CD4-positive, alpha-beta memory T cell (primary cell): ENCODE measurements at regions not wholly inside any gene's neighbourhood (a gene's known extent, or its start where the extent isn't known, plus 50 kb on each side); places are given as distances from the start of the nearest gene placed in this dataset.

ENCODE experiments used
- CTCF ChIA-PET: fragments of 350-600 bp; sonication (Branson Sonifier 250); formaldehyde crosslinking; loops from one replicate; lab custom pipeline; 2021; ENCODE audit warnings: inconsistent platforms; ENCODE audit not compliant: partially characterized antibody; lab: Charles Lee
- POLR2A ChIA-PET: fragments of 350-600 bp; sonication (Branson Sonifier 250); formaldehyde crosslinking; loops from one replicate; lab custom pipeline; 2021; ENCODE audit not compliant: partially characterized antibody; lab: Charles Lee
- DNase-seq, 5 donors: peaks; one replicate each; pipeline versions ENCODE4 v3.0.0 to v3.0.0-alpha.2; 2020 to 2022; ENCODE audit warnings: mixed read lengths in 1 of 5
- H3K27ac ChIP-seq: one replicate; pipeline ENCODE4 v1.7.0; 2013; ENCODE audit warnings: low read depth, low read length
- H3K27me3 ChIP-seq: 2 replicates; pipeline ENCODE4 v1.7.0; 2013; ENCODE audit warnings: mild to moderate bottlenecking, low read length, moderate library complexity; ENCODE audit not compliant: insufficient read depth
- H3K36me3 ChIP-seq: 2 replicates; pipeline ENCODE4 v1.7.0; 2013; ENCODE audit warnings: mild to moderate bottlenecking, low read length, moderate library complexity; ENCODE audit not compliant: insufficient read depth
- H3K4me1 ChIP-seq: 2 replicates; pipeline ENCODE4 v1.7.0; 2013; ENCODE audit warnings: mild to moderate bottlenecking, low read length, moderate library complexity; ENCODE audit not compliant: insufficient read depth
- H3K4me3 ChIP-seq, 2 donors: one replicate each; pipeline ENCODE4 v1.7.0; 2013; ENCODE audit warnings: low read length in 2 of 2, mild to moderate bottlenecking in 1 of 2
- H3K9me3 ChIP-seq, 2 donors: one replicate each; pipeline ENCODE4 v1.7.0; 2013; ENCODE audit warnings: low read length in 2 of 2, control low read depth in 1 of 2; ENCODE audit not compliant: control insufficient read depth in 1 of 2
- H3K27ac Mint-ChIP-seq, 7 donors: one replicate each; pipeline ENCODE4 v1.8.0; 2020 to 2021; ENCODE audit warnings: mixed read lengths in 7 of 7, mild to moderate bottlenecking in 6 of 7, inconsistent platforms in 3 of 7, moderate library complexity in 3 of 7
- H3K27me3 Mint-ChIP-seq, 2 donors: one replicate each; pipeline ENCODE4 v1.8.0; 2020 to 2021; ENCODE audit warnings: mixed read lengths in 2 of 2
- H3K36me3 Mint-ChIP-seq, 2 donors: one replicate each; pipeline ENCODE4 v1.8.0; 2020 to 2021; ENCODE audit warnings: mixed read lengths in 2 of 2, inconsistent platforms in 1 of 2, mild to moderate bottlenecking in 1 of 2
- H3K4me1 Mint-ChIP-seq, 4 donors: one replicate each; pipeline ENCODE4 v1.8.0; 2020 to 2021; ENCODE audit warnings: mixed read lengths in 4 of 4, mild to moderate bottlenecking in 1 of 4
- H3K4me3 Mint-ChIP-seq, 8 donors: one replicate each; pipeline ENCODE4 v1.8.0; 2020 to 2021; ENCODE audit warnings: mixed read lengths in 8 of 8, mild to moderate bottlenecking in 7 of 8, moderate library complexity in 6 of 8, inconsistent platforms in 3 of 8
- H3K9me3 Mint-ChIP-seq, 8 donors: one replicate each; pipeline ENCODE4 v1.8.0; 2020 to 2021; ENCODE audit warnings: mixed read lengths in 8 of 8, mild to moderate bottlenecking in 5 of 8, inconsistent platforms in 3 of 8, moderate library complexity in 1 of 8
- intact Hi-C: fragments of 100-400 bp; cut with micrococcal nuclease; formaldehyde crosslinking; loops from one replicate; pipeline ENCODE4 v1.15.1; 2023

DNA sequence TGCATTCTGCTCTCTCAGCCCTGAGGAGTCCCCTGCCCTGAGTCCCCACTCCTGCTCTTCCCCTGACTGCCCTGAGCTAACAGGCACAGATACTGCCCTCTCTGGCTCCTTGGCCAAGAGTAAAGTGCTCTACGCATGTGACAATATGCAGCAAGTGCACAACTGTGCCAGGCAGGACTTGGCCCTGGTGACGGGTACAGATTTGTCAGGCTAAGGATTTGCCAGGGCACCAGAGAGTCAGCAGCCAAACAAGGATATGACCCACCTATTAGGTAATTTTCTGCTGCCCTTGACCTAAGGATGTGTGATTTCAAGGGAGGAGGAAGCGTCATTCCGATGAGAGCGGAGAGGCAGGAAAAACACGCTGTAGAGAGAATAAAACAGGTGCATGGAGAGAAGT is 339.0 kb downstream of the PTPRU start:
- H3K27ac ChIP-seq, result no peak overlapping the region
- peaks cover 3 to 8% of the 10 kb centered on the region in 2 donors for H3K27me3 Mint-ChIP-seq
- no peaks in the 10 kb centered on the region for H3K4me1 Mint-ChIP-seq
- H3K27me3 ChIP-seq, result no peaks in the 10 kb centered on the region
- no peaks in the 10 kb centered on the region for H3K4me1 ChIP-seq
- H3K4me3 ChIP-seq, result no peak overlapping the region
- H3K27ac Mint-ChIP-seq, result no peak overlapping the region
- DNase-seq, result no peak
- no peaks in the 10 kb centered on the region for H3K36me3 ChIP-seq
- POLR2A ChIA-PET, result no interaction called here
- H3K4me3 Mint-ChIP-seq, result no peak overlapping the region
- intact Hi-C loops, result no loop called here
- no peaks in the 10 kb centered on the region for H3K9me3 ChIP-seq
- peaks cover 0 to under 1% (median 0%) of the 10 kb centered on the region in 8 donors for H3K9me3 Mint-ChIP-seq
- no peaks in the 10 kb centered on the region for H3K36me3 Mint-ChIP-seq
- CTCF ChIA-PET, result no interaction called here

DNA sequence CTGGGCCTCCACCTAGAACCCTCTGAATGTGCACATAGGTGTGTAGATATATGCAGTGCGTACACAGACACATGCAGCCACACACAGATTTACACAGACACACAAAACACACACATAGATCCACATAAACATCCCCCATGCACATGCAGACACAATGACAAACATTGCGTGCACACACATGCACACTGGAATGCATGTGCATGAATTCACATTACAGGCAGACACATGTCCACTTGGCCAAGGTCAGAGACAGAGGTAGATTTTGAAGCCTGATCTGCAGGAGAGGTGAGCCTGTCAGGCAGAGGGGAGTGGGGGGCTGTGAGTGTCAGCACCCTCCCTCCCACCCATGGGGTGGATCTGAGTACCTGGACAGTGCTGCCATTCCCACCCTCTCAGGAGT is 338.5 kb downstream of the PTPRU start:
- Histone ChIP-seq H3K4me3 (no peak overlapping the region), H3K27me3 (no peaks in the 10 kb centered on the region), H3K36me3 (no peaks in the 10 kb centered on the region), H3K27ac (no peak overlapping the region), H3K9me3 (no peaks in the 10 kb centered on the region), H3K4me1 (no peaks in the 10 kb centered on the region)
- ChIA-PET POLR2A (no interaction called here), CTCF (no interaction called here)
- no peak for DNase-seq
- H3K4me1 Mint-ChIP-seq, result no peaks in the 10 kb centered on the region
- no peak overlapping the region for H3K4me3 Mint-ChIP-seq
- intact Hi-C loops, result no loop called here
- H3K27me3 Mint-ChIP-seq, result peaks cover 4 to 9% of the 10 kb centered on the region in 2 donors
- no peaks in the 10 kb centered on the region for H3K36me3 Mint-ChIP-seq
- H3K9me3 Mint-ChIP-seq, result peaks cover 0 to 2% (median 0%) of the 10 kb centered on the region in 8 donors
- no peak overlapping the region for H3K27ac Mint-ChIP-seq

DNA sequence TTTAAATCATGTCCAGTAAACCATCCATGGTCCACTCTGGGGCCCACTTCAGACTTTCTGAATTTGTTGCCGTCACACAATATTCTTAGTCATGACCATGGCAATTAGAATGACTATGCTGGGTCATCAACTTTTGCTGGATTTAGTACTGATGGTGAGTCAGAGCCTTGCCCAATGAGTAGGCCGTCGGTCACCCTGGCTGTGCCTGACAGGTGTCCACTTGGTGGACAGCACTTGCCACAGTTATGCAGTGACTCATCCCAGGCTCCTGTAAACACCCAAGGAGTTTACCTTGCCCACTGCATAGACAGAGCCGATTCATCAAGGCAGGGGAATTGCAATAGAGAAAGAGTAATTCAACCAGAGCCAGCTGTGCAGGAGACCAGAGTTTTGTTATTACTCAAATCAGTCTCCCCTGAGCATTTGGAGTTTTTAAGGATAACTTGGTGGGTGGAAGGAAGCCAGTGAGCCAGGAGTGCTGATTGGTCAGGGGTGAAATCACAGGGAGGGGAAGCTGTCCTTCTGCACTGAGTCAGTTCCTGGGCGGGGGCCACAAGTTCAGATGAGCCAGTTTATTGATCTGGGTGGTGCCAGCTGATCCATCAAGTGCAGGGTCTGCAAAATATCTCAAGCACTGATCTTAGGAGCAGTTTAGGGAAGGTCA is 333.8 kb downstream of the PTPRU start:
- Histone ChIP-seq H3K27ac (no peak overlapping the region), H3K4me1 (no peaks in the 10 kb centered on the region), H3K9me3 (peaks cover 0 to 21% of the 10 kb centered on the region in 2 donors), H3K36me3 (no peaks in the 10 kb centered on the region), H3K27me3 (no peaks in the 10 kb centered on the region), H3K4me3 (no peak overlapping the region)
- ChIA-PET POLR2A (no interaction called here), CTCF (no interaction called here)
- no peak overlapping the region for H3K27ac Mint-ChIP-seq
- H3K36me3 Mint-ChIP-seq, result peaks cover 0 to 5% of the 10 kb centered on the region in 2 donors
- H3K4me3 Mint-ChIP-seq, result no peak overlapping the region
- intact Hi-C loops, result no loop called here
- peaks cover 2 to 43% (median 29%) of the 10 kb centered on the region in 8 donors for H3K9me3 Mint-ChIP-seq
- DNase-seq, result no peak
- H3K27me3 Mint-ChIP-seq, result peaks cover 4 to 6% of the 10 kb centered on the region in 2 donors
- no peaks in the 10 kb centered on the region for H3K4me1 Mint-ChIP-seq

DNA sequence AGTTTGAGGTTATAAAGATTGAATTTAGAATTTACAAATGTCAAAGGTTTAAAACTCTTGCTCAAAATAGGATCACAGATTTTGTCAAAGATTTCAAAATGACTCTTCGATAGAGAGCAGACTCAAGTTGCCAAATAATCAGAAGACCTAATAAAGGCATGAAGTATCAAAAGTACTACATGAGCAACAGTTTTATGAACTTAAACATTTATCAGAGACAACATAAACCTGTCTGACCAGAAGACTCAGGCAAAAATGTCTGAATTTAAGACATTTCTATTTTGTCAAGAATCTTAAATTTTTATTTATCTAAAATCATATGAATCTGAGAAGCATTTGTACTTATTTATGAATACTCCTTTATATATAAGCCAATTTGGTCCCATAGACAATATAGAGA is 330.9 kb downstream of the PTPRU start:
- POLR2A ChIA-PET, result no interaction called here
- no peak for DNase-seq
- H3K9me3 ChIP-seq, result peaks cover 0 to 31% of the 10 kb centered on the region in 2 donors

DNA sequence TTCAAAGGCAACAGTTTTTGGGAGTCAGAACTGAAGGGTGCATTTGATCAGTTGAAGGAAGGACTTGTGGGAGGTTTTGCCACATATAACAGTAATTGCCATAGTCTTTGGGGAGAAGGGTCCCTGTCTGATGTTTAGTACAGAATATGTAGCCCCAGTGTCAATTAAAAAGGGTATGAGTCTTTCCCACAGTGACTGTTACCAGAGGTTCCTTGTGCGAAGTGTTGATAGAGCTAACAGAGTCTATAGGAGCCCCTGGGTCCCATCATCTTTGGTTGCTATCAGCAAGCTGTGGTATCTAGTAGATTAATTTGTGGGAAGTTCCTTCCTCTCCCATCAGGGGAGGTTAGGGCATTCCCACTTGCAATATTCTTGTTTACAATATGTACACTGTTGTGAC is 329.2 kb downstream of the PTPRU start:
- no peak overlapping the region for H3K4me3 Mint-ChIP-seq
- Histone ChIP-seq H3K9me3 (peaks cover 0 to 31% of the 10 kb centered on the region in 2 donors), H3K27me3 (no peaks in the 10 kb centered on the region), H3K27ac (no peak overlapping the region), H3K36me3 (no peaks in the 10 kb centered on the region), H3K4me3 (no peak overlapping the region), H3K4me1 (no peaks in the 10 kb centered on the region)
- no peak overlapping the region for H3K27ac Mint-ChIP-seq
- ChIA-PET POLR2A (no interaction called here), CTCF (no interaction called here)
- no peaks in the 10 kb centered on the region for H3K4me1 Mint-ChIP-seq
- no peak for DNase-seq
- peaks cover 5 to 10% of the 10 kb centered on the region in 2 donors for H3K36me3 Mint-ChIP-seq
- intact Hi-C loops, result no loop called here
- peaks cover 2% of the 10 kb centered on the region in 2 donors for H3K27me3 Mint-ChIP-seq
- peaks cover 7 to 74% (median 57%) of the 10 kb centered on the region in 8 donors for H3K9me3 Mint-ChIP-seq

More for the DNA sequence above, 330.9 kb downstream of the PTPRU start:
- Histone ChIP-seq H3K4me1 (no peaks in the 10 kb centered on the region), H3K27me3 (no peaks in the 10 kb centered on the region), H3K4me3 (no peak overlapping the region), H3K27ac (no peak overlapping the region), H3K36me3 (no peaks in the 10 kb centered on the region)
- intact Hi-C loops, result no loop called here
- H3K36me3 Mint-ChIP-seq, result peaks cover 5 to 9% of the 10 kb centered on the region in 2 donors
- no peaks in the 10 kb centered on the region for H3K4me1 Mint-ChIP-seq
- CTCF ChIA-PET, result no interaction called here
- no peak overlapping the region for H3K27ac Mint-ChIP-seq
- peaks cover 2% of the 10 kb centered on the region in 2 donors for H3K27me3 Mint-ChIP-seq
- peaks cover 7 to 69% (median 55%) of the 10 kb centered on the region in 8 donors for H3K9me3 Mint-ChIP-seq
- no peak overlapping the region for H3K4me3 Mint-ChIP-seq

DNA sequence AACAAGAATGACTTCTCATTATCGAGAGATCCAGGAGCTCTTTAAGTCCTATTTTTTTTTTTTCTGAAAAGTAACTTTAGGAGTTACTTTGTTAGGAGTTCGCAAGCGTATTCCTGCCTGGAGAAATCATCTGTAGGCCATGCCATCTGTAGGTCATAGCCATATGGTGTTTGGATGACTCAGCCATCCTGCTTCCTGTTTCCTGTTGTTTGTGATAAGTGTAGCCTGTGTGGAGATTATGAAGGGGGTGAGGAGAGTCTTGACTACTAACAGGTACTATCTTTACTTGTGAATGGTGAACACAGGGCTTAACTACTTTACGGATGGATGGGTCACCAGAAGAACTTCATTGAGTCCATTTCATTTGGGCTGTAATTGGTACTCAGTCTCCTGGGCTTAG is 327.2 kb downstream of the PTPRU start:
- Mint-ChIP-seq H3K27me3 (peaks cover 4% of the 10 kb centered on the region in 2 donors), H3K4me1 (peaks cover 0 to 3% (median 0%) of the 10 kb centered on the region in 4 donors), H3K36me3 (peaks cover 5 to 10% of the 10 kb centered on the region in 2 donors), H3K9me3 (peaks cover 7 to 68% (median 55%) of the 10 kb centered on the region in 8 donors), H3K4me3 (no peak overlapping the region), H3K27ac (no peak overlapping the region)
- no peak overlapping the region for H3K4me3 ChIP-seq
- H3K27me3 ChIP-seq, result no peaks in the 10 kb centered on the region
- intact Hi-C loops, result no loop called here
- H3K27ac ChIP-seq, result no peak overlapping the region
- peaks cover 0 to 31% of the 10 kb centered on the region in 2 donors for H3K9me3 ChIP-seq
- H3K36me3 ChIP-seq, result no peaks in the 10 kb centered on the region
- POLR2A ChIA-PET, result no interaction called here
- H3K4me1 ChIP-seq, result no peaks in the 10 kb centered on the region
- DNase-seq, result no peak
- CTCF ChIA-PET, result no interaction called here

DNA sequence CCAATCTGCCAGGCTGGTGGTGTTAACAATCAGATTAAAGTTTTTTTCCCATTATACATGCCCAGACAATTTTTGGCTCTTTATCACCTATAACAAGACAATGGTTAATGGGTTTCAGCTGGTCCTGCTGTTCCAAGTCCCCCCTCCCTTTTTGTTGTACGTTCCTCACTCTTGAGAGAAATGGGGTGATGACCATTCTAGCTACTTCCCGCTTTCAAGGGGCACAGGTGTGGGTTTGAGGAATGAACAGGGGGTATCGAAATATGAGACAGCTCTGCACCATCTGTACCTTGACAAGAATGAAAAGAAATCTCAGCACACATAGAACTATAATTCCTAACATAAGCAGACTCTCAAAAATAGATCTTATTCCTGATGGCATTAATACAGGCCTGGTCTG is 326.8 kb downstream of the PTPRU start:
- Mint-ChIP-seq H3K27ac (no peak overlapping the region), H3K9me3 (peaks cover 5 to 63% (median 53%) of the 10 kb centered on the region in 8 donors), H3K27me3 (peaks cover 5 to 6% of the 10 kb centered on the region in 2 donors), H3K36me3 (peaks cover 5 to 10% of the 10 kb centered on the region in 2 donors), H3K4me3 (no peak overlapping the region), H3K4me1 (peaks cover 0 to 3% (median 0%) of the 10 kb centered on the region in 4 donors)
- DNase-seq, result no peak
- H3K4me3 ChIP-seq, result no peak overlapping the region
- intact Hi-C loops, result no loop called here
- H3K27me3 ChIP-seq, result no peaks in the 10 kb centered on the region
- H3K9me3 ChIP-seq, result peaks cover 0 to 31% of the 10 kb centered on the region in 2 donors
- H3K4me1 ChIP-seq, result no peaks in the 10 kb centered on the region
- ChIA-PET POLR2A (no interaction called here), CTCF (no interaction called here)
- H3K36me3 ChIP-seq, result no peaks in the 10 kb centered on the region
- H3K27ac ChIP-seq, result no peak overlapping the region
